22Rv1 (cell line): ENCODE measurements at regions not wholly inside any gene's neighbourhood (a gene's known extent, or its start where the extent isn't known, plus 50 kb on each side); places are given as distances from the start of the nearest gene placed in this dataset.

Source experiments
- CTCF ChIP-seq: fragments of 450-650 bp; IDR thresholded peaks from 2 replicates; pipeline ENCODE4 v1.5.1; 2017; ENCODE audit warnings: mild to moderate bottlenecking
- ZFX ChIP-seq: fragments of 450-650 bp; IDR thresholded peaks from 2 replicates; pipeline ENCODE4 v1.6.1; 2017; ENCODE audit warnings: antibody characterized with exemption, borderline replicate concordance

GRCh38 chr9:30036558-30036957, 2347.9 kb upstream of the ACO1 start:
- TF ChIP-seq CTCF, result no peak
- no peak for TF ChIP-seq ZFX
